Epithelial cell of esophagus (primary cell): ENCODE measurements at regions not wholly inside any gene's neighbourhood (a gene's known extent, or its start where the extent isn't known, plus 50 kb on each side); places are given as distances from the start of the nearest gene placed in this dataset.

Source experiments
- DNase-seq: peaks from one replicate; pipeline ENCODE4 v3.0.0; 2010; ENCODE audit warnings: low read depth
- H3K4me3 ChIP-seq: 2 replicates; pipeline ENCODE4 v1.5.1; 2011; ENCODE audit warnings: mild to moderate bottlenecking, low read length, control low read depth
- TF ChIP-seq, protein P1 (sequence below): IDR thresholded peaks from 2 replicates; pipeline ENCODE4 v1.5.1; 2011; ENCODE audit warnings: low read depth, mild to moderate bottlenecking, low read length, control low read depth, inconsistent platforms; ENCODE audit not compliant: insufficient read depth; ENCODE audit errors: missing control alignments

DNA sequence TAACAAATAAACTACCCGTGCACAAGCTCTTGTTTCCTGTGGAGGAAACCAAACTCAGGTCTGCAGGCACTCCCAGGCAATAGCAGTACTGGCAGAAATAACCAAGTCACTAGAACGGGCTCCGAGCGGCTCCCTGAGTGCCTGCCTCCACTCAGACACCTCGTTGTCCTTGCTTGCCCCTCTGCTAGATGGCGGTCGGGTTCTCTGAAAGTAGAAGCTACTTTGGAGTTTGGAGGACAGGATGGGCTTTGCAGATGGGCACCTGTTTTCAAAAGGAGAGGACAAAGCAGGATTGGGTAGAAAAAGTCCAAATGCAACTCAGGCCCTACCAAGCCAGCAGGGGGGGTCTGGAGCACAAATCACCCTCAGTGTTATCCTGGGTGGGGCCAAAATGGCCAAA is 136.4 kb downstream of the LRRC30 start:
- TF ChIP-seq, protein P1, sequence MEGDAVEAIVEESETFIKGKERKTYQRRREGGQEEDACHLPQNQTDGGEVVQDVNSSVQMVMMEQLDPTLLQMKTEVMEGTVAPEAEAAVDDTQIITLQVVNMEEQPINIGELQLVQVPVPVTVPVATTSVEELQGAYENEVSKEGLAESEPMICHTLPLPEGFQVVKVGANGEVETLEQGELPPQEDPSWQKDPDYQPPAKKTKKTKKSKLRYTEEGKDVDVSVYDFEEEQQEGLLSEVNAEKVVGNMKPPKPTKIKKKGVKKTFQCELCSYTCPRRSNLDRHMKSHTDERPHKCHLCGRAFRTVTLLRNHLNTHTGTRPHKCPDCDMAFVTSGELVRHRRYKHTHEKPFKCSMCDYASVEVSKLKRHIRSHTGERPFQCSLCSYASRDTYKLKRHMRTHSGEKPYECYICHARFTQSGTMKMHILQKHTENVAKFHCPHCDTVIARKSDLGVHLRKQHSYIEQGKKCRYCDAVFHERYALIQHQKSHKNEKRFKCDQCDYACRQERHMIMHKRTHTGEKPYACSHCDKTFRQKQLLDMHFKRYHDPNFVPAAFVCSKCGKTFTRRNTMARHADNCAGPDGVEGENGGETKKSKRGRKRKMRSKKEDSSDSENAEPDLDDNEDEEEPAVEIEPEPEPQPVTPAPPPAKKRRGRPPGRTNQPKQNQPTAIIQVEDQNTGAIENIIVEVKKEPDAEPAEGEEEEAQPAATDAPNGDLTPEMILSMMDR, result no peak
- no peak for DNase-seq
- H3K4me3 ChIP-seq, result no peak overlapping the region

DNA sequence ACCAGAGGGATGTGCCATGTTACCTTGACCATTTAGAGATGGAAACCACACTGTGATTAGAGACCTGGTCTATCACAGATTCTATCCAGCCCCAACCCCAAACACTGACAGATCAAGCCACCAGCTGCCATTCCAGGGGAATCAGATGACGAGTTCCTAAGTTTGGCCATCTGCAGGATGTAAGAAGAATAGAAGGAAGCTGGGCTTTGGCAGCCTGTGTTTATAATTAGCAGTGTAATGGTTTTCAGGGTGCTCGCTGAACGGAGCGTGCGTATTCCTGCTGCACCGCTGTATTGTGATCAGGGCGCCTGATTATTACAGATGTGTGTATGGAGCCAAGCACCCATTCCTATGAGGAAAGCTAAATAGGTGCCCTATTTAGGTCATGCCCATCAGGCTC is 138.1 kb downstream of the LRRC30 start:
- H3K4me3 ChIP-seq, result no peak overlapping the region
- TF ChIP-seq, protein P1, result no peak
- no peak for DNase-seq

DNA sequence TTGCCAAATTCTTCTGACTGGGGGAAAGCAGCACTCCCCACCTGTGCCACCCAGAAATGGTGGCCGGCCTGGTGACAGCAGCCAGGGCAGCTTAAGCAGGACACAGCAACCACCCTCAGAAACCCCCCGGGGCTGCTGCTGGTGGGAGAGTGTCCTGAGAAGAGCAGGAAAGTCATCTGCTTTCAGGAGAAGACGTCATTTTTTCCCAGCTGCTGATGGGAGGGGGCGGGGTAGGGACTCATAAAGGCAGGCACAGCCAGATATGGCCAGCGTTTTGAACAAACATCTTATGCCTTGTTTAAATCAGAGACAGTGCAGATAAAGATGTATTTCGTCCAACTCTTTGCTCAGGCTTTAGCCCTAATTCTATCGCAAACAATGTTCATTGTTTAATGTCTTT is 139.5 kb downstream of the LRRC30 start:
- no peak overlapping the region for H3K4me3 ChIP-seq
- TF ChIP-seq, protein P1, result no peak
- no peak for DNase-seq

- no peak overlapping the region for H3K4me3 ChIP-seq
- peak; percentile 21 for DNase-seq
- TF ChIP-seq, protein P1, result no peak
Observed at GRCh38 chr18:7370802-7371201, 139.9 kb downstream of the LRRC30 start.

- no peak overlapping the region for H3K4me3 ChIP-seq
- DNase-seq, result no peak
- TF ChIP-seq, protein P1, result no peak
Observed at GRCh38 chr18:7373441-7373840, 142.6 kb downstream of the LRRC30 start.

DNA sequence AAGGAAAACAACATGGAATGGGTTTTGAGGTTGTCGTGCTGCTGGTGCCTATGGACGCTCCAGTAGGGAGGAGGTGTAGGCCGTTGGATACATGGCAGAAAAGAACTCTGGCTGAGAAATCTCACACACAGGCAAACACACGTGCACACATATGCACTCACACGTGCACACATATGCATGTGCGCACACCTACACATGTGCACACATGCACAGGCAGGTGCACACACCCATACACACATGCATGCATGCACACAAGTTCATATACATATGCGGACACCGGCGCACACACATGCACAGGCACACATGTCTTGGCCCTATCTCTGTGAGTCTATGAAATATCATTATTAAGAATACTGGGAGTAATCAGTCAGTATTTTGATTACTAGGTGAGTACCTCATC is 150.4 kb downstream of the LRRC30 start:
- DNase-seq, result no peak
- H3K4me3 ChIP-seq, result no peak overlapping the region
- TF ChIP-seq, protein P1, result no peak

DNA sequence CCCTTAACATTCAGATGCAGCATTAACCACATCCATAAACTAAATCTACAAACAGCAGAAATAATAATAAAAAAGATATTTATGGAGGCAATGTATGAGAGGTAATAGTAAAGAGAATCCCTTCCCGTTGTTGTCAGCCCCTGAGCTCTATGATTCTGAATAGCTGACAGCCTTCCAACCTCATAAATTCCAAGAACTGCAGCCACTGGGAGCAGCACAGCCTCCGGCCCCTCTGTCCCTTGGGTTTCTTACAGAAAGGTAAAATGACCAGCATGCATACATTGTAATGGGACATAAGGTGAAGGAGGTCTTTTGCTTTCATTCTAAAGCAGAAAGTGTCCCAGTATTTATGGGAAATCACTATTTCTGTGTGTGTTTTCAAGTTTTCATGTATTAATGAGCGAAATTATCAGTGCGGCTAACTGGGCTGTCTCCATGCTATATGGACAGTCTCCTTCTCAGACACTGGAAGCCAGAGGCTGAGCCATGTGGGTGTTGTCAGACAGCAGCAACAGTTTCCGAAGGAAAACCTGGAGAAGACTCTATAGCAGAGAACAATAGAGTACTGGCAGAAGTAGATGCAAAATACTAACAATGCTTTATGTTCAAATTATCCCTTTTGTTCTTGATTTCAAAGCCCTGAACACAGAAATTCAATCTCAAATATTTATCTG is 151.6 kb downstream of the LRRC30 start:
- DNase-seq, result no peak
- TF ChIP-seq, protein P1, result no peak
- H3K4me3 ChIP-seq, result no peak overlapping the region
